ENCODE measurements at regions not wholly inside any gene's neighbourhood (a gene's known extent, or its start where the extent isn't known, plus 50 kb on each side); places are given as distances from the start of the nearest gene placed in this dataset.
"Not testable (repeated sequence)": the region's sequence is repeated elsewhere in the genome, so short reads cannot be mapped to it uniquely, and the experiment has no call there.

DNA sequence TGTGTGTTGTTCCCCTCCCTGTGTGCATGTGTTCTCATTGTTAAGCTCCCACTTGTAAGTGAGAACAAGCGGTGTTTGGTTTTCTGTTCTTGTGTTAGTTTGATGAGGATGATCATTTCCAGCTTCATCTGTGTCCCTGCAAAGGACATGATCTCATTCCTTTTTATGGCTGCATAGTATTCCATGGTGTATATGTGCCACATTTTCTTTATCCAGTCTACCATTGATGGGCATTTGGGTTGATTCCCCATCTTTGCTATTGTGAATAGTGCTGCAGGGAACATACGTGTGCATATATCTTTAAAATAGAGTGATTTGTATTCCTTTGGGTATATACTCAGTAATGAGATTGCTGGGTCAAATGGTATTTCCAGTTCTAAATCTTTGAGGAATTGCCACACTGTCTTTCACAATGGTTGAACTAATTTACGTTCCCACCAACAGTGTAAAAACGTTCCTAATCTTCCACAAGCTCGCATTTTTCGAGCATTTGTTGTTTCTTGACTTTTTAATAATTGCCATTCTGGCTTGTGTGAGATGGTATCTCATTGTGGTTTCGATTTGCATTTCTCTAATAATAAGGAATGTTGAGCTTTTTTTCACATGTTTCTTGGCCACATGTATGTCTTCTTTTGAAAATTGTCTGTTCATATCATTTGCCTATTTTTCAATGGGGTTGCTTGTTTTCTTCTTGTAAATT is 60.6 kb upstream of the PPP1R12A start:
- not testable (repeated sequence) for H3K79me1 ChIP-seq (ENCODE audit: low read depth, low read length); H3K27ac ChIP-seq (ENCODE audit: low read depth, low read length); H3K14ac ChIP-seq (ENCODE audit: insufficient read length); H3K23me2 ChIP-seq (ENCODE audit: low read depth, low read length); H4K91ac ChIP-seq (replicated peaks; ENCODE audit: insufficient read length, low read length); DNase-seq (ENCODE audit: low read depth in 1 of 2, low spot score in 2 of 2); H4K20me1 ChIP-seq (replicated peaks in 1 of 2; ENCODE audit: control insufficient read depth in 1 of 2, insufficient read depth in 2 of 2, low read length in 2 of 2); H3K4me2 ChIP-seq (ENCODE audit: insufficient read depth in 1 of 2, low read depth in 2 of 2, low read length in 2 of 2); H2BK120ac ChIP-seq (replicated peaks; ENCODE audit: low read depth, low read length); H2BK12ac ChIP-seq (ENCODE audit: low read depth, low read length); H3K56ac ChIP-seq (replicated peaks; ENCODE audit: insufficient read length, low read depth, low read length); H2BK20ac ChIP-seq (ENCODE audit: low read length); H4K8ac ChIP-seq (ENCODE audit: extremely low read depth, insufficient read depth, low read length); H3K4ac ChIP-seq (replicated peaks; ENCODE audit: insufficient read length, low read depth, low read length); H3K79me2 ChIP-seq (ENCODE audit: control insufficient read depth in 1 of 2, insufficient read depth in 2 of 2, low read length in 2 of 2); H3K9ac ChIP-seq (replicated peaks in 1 of 4; ENCODE audit: extremely low read depth in 1 of 4, low read depth in 3 of 4, low read length in 3 of 4); H3K36me3 ChIP-seq (ENCODE audit: control insufficient read depth in 2 of 4, insufficient read depth in 4 of 4, low read length in 3 of 4); H3K4me3 ChIP-seq (ENCODE audit: extremely low read depth in 1 of 4, insufficient read depth in 2 of 4, low read depth in 3 of 4, low read length in 4 of 4); H3K9me3 ChIP-seq (ENCODE audit: insufficient read depth in 2 of 2, low read depth in 1 of 2, low read length in 1 of 2); H3K27me3 ChIP-seq (replicated peaks in 1 of 4; ENCODE audit: control insufficient read depth in 3 of 4, extremely low read depth in 1 of 4, insufficient read depth in 3 of 4, low read length in 3 of 4); FAIRE-seq; H2AFZ ChIP-seq (ENCODE audit: low read length); H2BK5ac ChIP-seq (ENCODE audit: low read depth, low read length); H3K4me1 ChIP-seq (replicated peaks in 1 of 4; ENCODE audit: control insufficient read depth in 3 of 4, insufficient read depth in 4 of 4, low read length in 3 of 4); H3K18ac ChIP-seq (ENCODE audit: extremely low read depth, low read length); H2AK5ac ChIP-seq (ENCODE audit: low read depth, low read length); H4K5ac ChIP-seq (ENCODE audit: insufficient read length, low read depth, low read length); H2BK15ac ChIP-seq (ENCODE audit: low read length); H3K23ac ChIP-seq (ENCODE audit: insufficient read length)
- ChIA-PET POLR2A (ENCODE audit: partially characterized antibody) (interaction anchor here (0.5 kb wide), 1 partner anchor 427 kb away, joined by 3 read pairs; no protein-coding TSS in a partner anchor), CTCF (ENCODE audit: partially characterized antibody) (interaction anchor here (1.3 kb wide), 1 partner anchor 108 kb away, joined by 4 read pairs; no protein-coding TSS in a partner anchor)
- 90% methylated on average over 7 of the region's 7 CpGs; no CpG with 5 or more reads in 1 of the 2 experiments for WGBS, 2 experiments (ENCODE audit: extremely low coverage in 1 of 2, insufficient coverage in 1 of 2, insufficient read length in 1 of 2, insufficient replicate concordance in 2 of 2, low coverage in 1 of 2, low lambda C conversion rate in 2 of 2, missing lambda C conversion rate in 1 of 2)
